HUDEP-2 (cell line): ENCODE measurements at regions not wholly inside any gene's neighbourhood (a gene's known extent, or its start where the extent isn't known, plus 50 kb on each side); places are given as distances from the start of the nearest gene placed in this dataset.
A peak's percentile ranks its signal among the peaks of the same experiment; 100 is the strongest.

Experiments used
- DNase-seq, 76 experiments: peaks; one replicate each; lab custom pipeline; 2025; ENCODE audit not compliant: unreplicated experiment in 76 of 76; lab: John Stamatoyannopoulos, UW

DNA sequence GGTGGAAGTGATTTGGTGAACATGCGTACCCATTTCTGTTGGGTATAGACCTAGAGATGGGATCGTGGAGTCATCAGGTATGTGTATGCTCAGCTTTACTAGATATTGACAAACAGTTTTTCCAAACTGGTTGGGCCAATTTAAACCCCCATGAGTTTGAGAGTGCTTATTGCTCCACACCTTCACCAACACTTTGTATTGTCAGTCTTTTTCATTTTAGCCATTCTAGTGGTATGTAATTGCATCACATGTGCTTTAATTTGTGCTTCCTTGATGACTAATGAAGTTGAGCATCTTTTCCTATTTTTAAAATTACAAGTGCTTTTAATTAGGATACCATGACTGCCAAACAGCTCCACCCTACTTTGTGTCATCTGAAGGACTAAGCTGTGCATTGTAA is 158.9 kb upstream of the AKIRIN2 start:
- DNase-seq: no peak

GRCh38 chr6:87858440-87858839 is 156.4 kb upstream of the AKIRIN2 start:
- DNase-seq: no peak

DNA sequence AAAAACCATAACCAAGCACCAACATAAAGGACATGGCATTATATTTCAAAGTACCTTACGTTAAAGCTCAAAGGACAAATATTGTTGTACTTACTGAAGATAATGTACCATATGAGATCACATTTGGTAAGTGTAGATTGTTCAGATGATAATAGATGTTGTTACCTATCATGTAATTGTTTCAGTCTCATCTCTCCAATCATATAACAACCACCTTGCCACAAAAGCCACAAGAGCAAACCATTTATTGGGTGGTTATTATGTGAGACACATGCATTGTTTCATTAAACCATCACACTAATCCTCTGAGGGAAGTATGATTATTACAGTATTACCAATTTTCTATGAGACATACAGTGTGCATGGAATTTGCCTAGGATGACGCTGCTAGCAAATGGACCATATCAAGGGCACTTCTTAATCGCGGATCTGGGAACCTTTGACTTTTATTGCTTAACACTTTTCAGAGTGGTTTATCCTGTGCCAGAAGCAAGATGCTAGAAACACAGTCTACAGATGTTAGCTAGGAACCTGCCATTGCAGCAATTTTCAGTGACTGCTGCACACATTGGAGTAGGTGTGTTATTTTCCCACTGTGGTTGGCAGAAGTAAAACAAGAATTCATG is 149.8 kb upstream of the AKIRIN2 start:
- no peak for DNase-seq

DNA sequence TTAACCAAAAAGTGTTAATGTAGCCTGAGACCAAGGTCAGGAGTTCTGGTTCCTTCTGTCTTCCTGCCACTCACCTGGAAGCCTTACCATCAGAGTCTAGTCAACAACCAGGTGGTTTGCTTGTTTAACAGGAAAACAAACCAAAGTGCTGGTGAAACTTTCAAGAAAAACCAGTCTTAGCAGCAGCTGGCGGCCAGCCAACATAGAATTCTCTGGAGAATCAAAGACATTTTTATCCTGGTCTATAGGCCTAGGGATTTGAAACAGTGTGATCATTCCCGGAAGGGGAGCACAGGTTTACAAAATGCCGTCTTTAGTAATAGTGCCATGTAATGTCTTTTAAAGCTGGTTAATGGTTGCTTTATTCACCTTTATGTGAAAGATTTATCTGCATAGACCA is 146.6 kb upstream of the AKIRIN2 start:
- peak in 1 of 76 experiments; percentile 4 for DNase-seq

- no peak for DNase-seq
Measured at GRCh38 chr6:87847830-87848210, 145.8 kb upstream of the AKIRIN2 start.

GRCh38 chr6:87847135-87847829 is 145.2 kb upstream of the AKIRIN2 start:
- DNase-seq: no peak

DNA sequence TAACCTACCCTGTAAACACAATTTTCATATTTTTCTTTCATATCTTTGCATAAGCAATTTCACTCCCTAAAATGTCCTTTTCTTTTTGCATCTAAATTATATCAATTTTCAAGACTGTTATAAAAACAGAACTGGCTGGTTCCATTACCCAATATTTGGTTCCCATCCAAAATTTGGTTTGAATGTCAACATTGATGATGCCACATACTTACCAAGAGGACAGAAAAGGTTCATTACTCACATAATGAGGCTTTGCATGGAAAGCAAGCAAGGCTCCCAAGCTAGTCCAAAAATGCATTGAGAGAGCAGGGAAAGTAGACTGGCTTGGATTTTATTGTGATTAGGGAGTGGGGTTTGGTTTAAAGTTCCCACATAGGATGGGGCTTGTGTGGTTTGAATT is 144.4 kb upstream of the AKIRIN2 start:
- no peak for DNase-seq

DNA sequence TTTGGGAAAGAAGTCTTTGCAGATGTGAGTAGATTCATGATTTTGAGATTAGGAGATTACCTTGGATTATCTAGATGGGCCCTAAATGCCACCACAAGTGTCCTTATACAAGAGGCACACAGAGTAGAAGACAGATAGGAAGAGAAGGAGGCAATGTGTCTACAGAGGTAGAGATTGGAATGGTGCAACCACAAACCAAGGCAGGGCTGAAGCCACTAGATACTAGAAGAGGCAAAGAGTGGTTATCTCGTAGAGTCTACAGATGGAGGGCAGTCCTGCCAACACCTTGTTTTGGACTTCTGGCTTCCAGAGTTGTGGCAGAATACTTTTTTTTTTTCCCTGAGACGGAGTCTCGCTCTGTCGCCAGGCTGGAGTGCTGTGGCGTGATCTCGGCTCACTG is 138.3 kb upstream of the AKIRIN2 start:
- no peak for DNase-seq

GRCh38 chr6:87837876-87838275 is 135.8 kb upstream of the AKIRIN2 start:
- DNase-seq: no peak

- DNase-seq: no peak
Measured at GRCh38 chr6:87837444-87837843, 135.4 kb upstream of the AKIRIN2 start.

- DNase-seq: peak in 6 of 76 experiments; percentile 10 to 39 (median 24)
Measured at GRCh38 chr6:87832025-87832825, 130.2 kb upstream of the AKIRIN2 start.

DNA sequence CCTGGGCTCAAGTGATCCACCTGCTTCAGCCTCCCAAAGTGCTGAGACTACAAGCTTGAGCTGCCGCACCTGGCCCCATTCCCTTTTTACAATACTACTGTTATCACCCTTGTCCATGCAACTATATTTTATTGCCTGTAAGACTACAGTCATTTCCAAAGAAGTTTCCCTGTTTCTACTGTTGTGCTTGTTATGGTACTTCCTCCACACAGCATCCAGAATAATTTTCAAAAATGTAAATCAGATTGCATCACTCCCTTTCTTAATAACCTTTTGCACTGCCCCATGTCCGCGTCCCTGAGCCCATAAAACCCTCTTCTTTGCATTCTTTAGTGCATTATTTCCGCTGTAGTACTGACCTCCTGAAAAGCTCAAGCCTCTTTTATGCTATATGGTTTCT is 128.9 kb upstream of the AKIRIN2 start:
- no peak for DNase-seq

GRCh38 chr6:87829622-87830121 is 127.6 kb upstream of the AKIRIN2 start:
- DNase-seq: no peak

GRCh38 chr6:87828044-87828443 is 126.0 kb upstream of the AKIRIN2 start:
- DNase-seq: no peak

- DNase-seq: no peak
Measured at GRCh38 chr6:87827346-87827745, 125.3 kb upstream of the AKIRIN2 start.

DNA sequence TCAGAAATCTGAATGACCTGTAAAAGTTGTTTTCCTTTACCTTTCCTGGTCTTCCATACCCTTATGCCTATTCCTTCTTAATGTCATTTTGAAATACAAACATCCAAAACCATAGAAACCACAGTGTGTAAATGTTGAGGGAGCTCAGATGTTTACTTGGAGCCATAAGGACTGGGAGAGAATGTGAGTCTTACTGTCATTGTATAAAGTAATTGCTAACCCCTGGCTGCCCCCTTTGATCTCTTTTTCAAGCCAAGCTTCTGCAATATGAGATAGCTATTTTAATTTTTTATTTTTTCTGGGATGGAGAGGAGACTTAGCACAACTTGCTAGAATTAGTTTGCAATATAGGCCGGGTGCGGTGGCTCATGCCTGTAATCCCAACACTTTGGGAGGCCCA is 124.4 kb upstream of the AKIRIN2 start:
- no peak for DNase-seq

- no peak for DNase-seq
Measured at GRCh38 chr6:87825821-87826221, 123.8 kb upstream of the AKIRIN2 start.

DNA sequence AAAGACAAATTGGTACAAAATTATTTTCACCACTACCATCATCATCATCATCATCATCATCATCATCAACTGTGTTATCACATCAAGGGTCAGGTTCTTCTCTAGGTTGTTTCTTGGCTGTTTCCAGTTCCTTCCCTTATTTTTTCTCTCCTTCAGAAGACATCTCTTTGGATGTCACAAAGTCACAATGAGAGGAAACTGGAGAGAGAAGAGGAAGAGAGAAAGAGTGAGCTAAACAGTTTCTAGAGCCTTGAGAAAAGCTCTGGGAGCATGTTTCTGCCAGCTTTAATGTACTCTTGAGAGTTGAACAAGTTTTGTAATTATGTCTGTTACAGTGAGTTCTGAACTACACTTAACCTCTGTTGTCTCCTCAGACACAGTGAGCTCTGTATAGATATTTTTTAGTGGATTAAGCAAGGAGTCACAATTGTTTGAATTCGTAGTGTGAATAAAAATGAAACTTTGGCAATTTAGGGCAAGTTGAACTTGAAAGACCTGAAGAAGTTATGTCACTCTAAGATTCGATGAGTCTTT is 123.0 kb upstream of the AKIRIN2 start:
- DNase-seq: no peak

GRCh38 chr6:87822011-87822410 is 120.0 kb upstream of the AKIRIN2 start:
- no peak for DNase-seq

- DNase-seq: no peak
Measured at GRCh38 chr6:87820343-87820984, 118.4 kb upstream of the AKIRIN2 start.

DNA sequence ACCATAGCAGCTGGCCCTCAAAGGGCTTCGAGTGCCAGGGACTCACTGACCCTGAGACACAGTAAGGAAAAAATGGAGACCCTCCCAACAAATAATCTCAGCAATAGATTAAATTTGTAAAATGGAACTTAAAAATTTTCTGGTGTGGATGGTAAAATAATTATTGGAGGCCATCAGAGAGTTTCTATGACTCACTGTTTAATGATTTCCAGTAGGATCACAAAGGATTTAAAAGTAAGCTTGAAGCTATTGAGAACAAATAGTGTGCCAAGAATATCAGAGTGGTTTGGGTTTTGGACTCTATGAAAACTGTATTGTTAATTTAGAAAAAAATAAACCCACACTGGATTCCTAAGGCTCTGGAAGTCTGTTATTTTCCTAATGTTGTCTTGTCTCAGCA is 115.2 kb upstream of the AKIRIN2 start:
- no peak for DNase-seq
